Smooth muscle cell (in vitro differentiated cells): ENCODE measurements at regions not wholly inside any gene's neighbourhood (a gene's known extent, or its start where the extent isn't known, plus 50 kb on each side); places are given as distances from the start of the nearest gene placed in this dataset.

Experiments
- DNase-seq: peaks from one replicate; lab custom pipeline; 2025; ENCODE audit not compliant: unreplicated experiment; lab: John Stamatoyannopoulos, UW
- H2AFZ ChIP-seq: fragments of 200-600 bp; sonication (generic); 2 replicates; pipeline ENCODE4 v1.6.0; 2016; ENCODE audit warnings: antibody characterized with exemption, low read depth, mild to moderate bottlenecking
- H3F3A ChIP-seq: fragments of 200-600 bp; sonication (generic); 2 replicates; pipeline ENCODE4 v1.6.0; 2017; ENCODE audit warnings: antibody characterized with exemption, low read depth
- H3K27ac ChIP-seq: fragments of 200-600 bp; sonication (generic); 2 replicates; pipeline ENCODE4 v1.5.1; 2016; ENCODE audit warnings: low read depth, mild to moderate bottlenecking
- H3K27me3 ChIP-seq: fragments of 200-600 bp; sonication (generic); 2 replicates; pipeline ENCODE4 v1.6.1; 2016; ENCODE audit warnings: low read depth, mild to moderate bottlenecking
- H3K36me3 ChIP-seq: fragments of 200-600 bp; sonication (generic); 2 replicates; pipeline ENCODE4 v1.5.1; 2016; ENCODE audit warnings: low read depth
- H3K4me1 ChIP-seq: fragments of 200-600 bp; sonication (generic); 2 replicates; pipeline ENCODE4 v1.5.1; 2016; ENCODE audit warnings: low read depth
- H3K4me2 ChIP-seq: fragments of 200-600 bp; sonication (generic); 2 replicates; pipeline ENCODE4 v1.6.0; 2016; ENCODE audit warnings: mild to moderate bottlenecking
- H3K4me3 ChIP-seq: fragments of 200-600 bp; sonication (generic); 2 replicates; pipeline ENCODE4 v1.5.1; 2016; ENCODE audit warnings: mild to moderate bottlenecking
- H3K79me2 ChIP-seq: fragments of 200-600 bp; sonication (generic); 2 replicates; pipeline ENCODE4 v1.6.0; 2016; ENCODE audit warnings: low read depth, mild to moderate bottlenecking
- H3K9ac ChIP-seq: fragments of 200-600 bp; sonication (generic); 2 replicates; pipeline ENCODE4 v1.6.0; 2016; ENCODE audit warnings: low read depth
- H3K9me3 ChIP-seq: fragments of 200-600 bp; sonication (generic); replicated peaks from 2 replicates; pipeline ENCODE4 v1.5.1; 2016; ENCODE audit warnings: low read depth
- H4K20me1 ChIP-seq: fragments of 200-600 bp; sonication (generic); 2 replicates; pipeline ENCODE4 v1.6.0; 2016; ENCODE audit warnings: low read depth
- CTCF ChIP-seq: fragments of 200-600 bp; sonication (generic); IDR thresholded peaks from 2 replicates; pipeline ENCODE4 v1.5.1; 2017; ENCODE audit warnings: borderline replicate concordance, mild to moderate bottlenecking, antibody characterized with exemption; ENCODE audit not compliant: insufficient read depth, poor library complexity, severe bottlenecking
- WGBS: methylation state at CpG from one replicate; pipeline ENCODE4 v1.1.7; 2016; ENCODE audit warnings: low lambda C conversion rate; 5-methylcytosine and 5-hydroxymethylcytosine counted together

- H3K4me3 ChIP-seq: no peak overlapping the region
- DNase-seq: no peak
- peaks cover 30% of the 10 kb centered on the region for H3K79me2 ChIP-seq
- H2AFZ ChIP-seq: no peak overlapping the region
- H3K4me1 ChIP-seq: peaks cover 19% of the 10 kb centered on the region
- H3K9ac ChIP-seq: no peak overlapping the region
- over 99% methylated on average over 7 of the region's 7 CpGs for WGBS
- peak overlapping the region; percentile 98 for H3K27ac ChIP-seq
- H3F3A ChIP-seq: peaks cover 17% of the 10 kb centered on the region
- no peak for TF ChIP-seq CTCF
- no peaks in the 10 kb centered on the region for H3K27me3 ChIP-seq
- H4K20me1 ChIP-seq: no peaks in the 10 kb centered on the region
- H3K9me3 ChIP-seq: no peaks in the 10 kb centered on the region
- peak overlapping the region; percentile 29 for H3K4me2 ChIP-seq
- no peaks in the 10 kb centered on the region for H3K36me3 ChIP-seq
Measured at GRCh38 chr2:237158194-237158593, 72.5 kb downstream of the COPS8 start.

GRCh38 chr2:237159006-237159911 is 73.6 kb downstream of the COPS8 start:
- H3K4me1 ChIP-seq: peaks cover 25% of the 10 kb centered on the region
- no peaks in the 10 kb centered on the region for H4K20me1 ChIP-seq
- no peak overlapping the region for H3K27ac ChIP-seq
- peaks cover 25% of the 10 kb centered on the region for H3K79me2 ChIP-seq
- H3K4me3 ChIP-seq: no peak overlapping the region
- no peak overlapping the region for H3K4me2 ChIP-seq
- no peak for TF ChIP-seq CTCF
- H3K36me3 ChIP-seq: no peaks in the 10 kb centered on the region
- H3K9me3 ChIP-seq: no peaks in the 10 kb centered on the region
- H2AFZ ChIP-seq: no peak overlapping the region
- DNase-seq: no peak
- peaks cover 17% of the 10 kb centered on the region for H3F3A ChIP-seq
- WGBS: 95% methylated on average over 10 of the region's 10 CpGs
- H3K27me3 ChIP-seq: no peaks in the 10 kb centered on the region
- no peak overlapping the region for H3K9ac ChIP-seq

- H3K36me3 ChIP-seq: no peaks in the 10 kb centered on the region
- no peaks in the 10 kb centered on the region for H4K20me1 ChIP-seq
- no peak overlapping the region for H3K4me2 ChIP-seq
- peaks cover 30% of the 10 kb centered on the region for H3K4me1 ChIP-seq
- H3F3A ChIP-seq: peaks cover 17% of the 10 kb centered on the region
- H2AFZ ChIP-seq: no peak overlapping the region
- H3K9ac ChIP-seq: no peak overlapping the region
- no peak overlapping the region for H3K4me3 ChIP-seq
- no peak for DNase-seq
- H3K27ac ChIP-seq: no peak overlapping the region
- WGBS: 97% methylated on average over 9 of the region's 9 CpGs
- H3K27me3 ChIP-seq: no peaks in the 10 kb centered on the region
- no peaks in the 10 kb centered on the region for H3K9me3 ChIP-seq
- peaks cover 25% of the 10 kb centered on the region for H3K79me2 ChIP-seq
- no peak for TF ChIP-seq CTCF
Measured at GRCh38 chr2:237160271-237160919, 74.7 kb downstream of the COPS8 start.
